Effector memory CD4-positive, alpha-beta T cell (primary cell): ENCODE measurements at regions not wholly inside any gene's neighbourhood (a gene's known extent, or its start where the extent isn't known, plus 50 kb on each side); places are given as distances from the start of the nearest gene placed in this dataset.

Source experiments
- DNase-seq, 3 donors: peaks; one replicate each; pipeline ENCODE4 v3.0.0-alpha.2; 2020
- H3K27ac ChIP-seq: 2 replicates; pipeline ENCODE4 v1.7.0; 2013; ENCODE audit warnings: mild to moderate bottlenecking, low read length, moderate library complexity; ENCODE audit not compliant: insufficient read depth, poor library complexity, severe bottlenecking
- H3K27me3 ChIP-seq: replicated peaks from 2 replicates; pipeline ENCODE4 v1.7.0; 2013; ENCODE audit warnings: mild to moderate bottlenecking, low read length; ENCODE audit not compliant: insufficient read depth, control insufficient read depth, poor library complexity, severe bottlenecking
- H3K36me3 ChIP-seq: 2 replicates; pipeline ENCODE4 v1.7.0; 2013; ENCODE audit warnings: mild to moderate bottlenecking, low read length, moderate library complexity; ENCODE audit not compliant: control insufficient read depth, insufficient read depth
- H3K4me1 ChIP-seq: 2 replicates; pipeline ENCODE4 v1.7.0; 2013; ENCODE audit warnings: low read length, mild to moderate bottlenecking; ENCODE audit not compliant: control insufficient read depth, insufficient read depth, poor library complexity, severe bottlenecking
- H3K4me3 ChIP-seq: 2 replicates; pipeline ENCODE4 v1.7.0; 2013; ENCODE audit warnings: low read length, low read depth, mild to moderate bottlenecking; ENCODE audit not compliant: insufficient read depth, poor library complexity, severe bottlenecking
- H3K9me3 ChIP-seq: 2 replicates; pipeline ENCODE4 v1.7.0; 2013; ENCODE audit warnings: mild to moderate bottlenecking, low read length, moderate library complexity; ENCODE audit not compliant: control insufficient read depth

- no peak for DNase-seq
Measured at GRCh38 chr9:32319312-32319929, 65.0 kb upstream of the ACO1 start.

DNA sequence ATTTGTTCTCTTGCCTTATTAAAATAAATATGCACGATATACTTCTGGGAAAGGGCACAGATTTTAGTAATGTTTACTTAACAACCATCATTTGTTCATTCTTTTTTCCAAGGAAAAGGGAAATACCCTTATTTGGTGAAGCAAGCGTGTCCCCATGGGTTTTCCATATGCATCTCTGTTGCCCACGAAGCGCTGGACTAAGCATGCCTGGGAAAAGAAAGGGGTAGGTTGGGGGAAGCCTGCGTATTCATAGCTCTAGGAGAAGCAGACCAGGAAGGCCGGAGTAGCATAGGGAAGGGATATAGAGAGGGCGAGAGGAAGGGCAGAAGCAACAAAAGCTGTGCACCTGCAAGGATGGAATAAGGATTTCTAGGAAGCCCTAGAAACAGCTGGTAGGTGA lies 61.8 kb upstream of the ACO1 start:
- no peak for DNase-seq
- H3K36me3 ChIP-seq = no peaks in the 10 kb centered on the region
- no peaks in the 10 kb centered on the region for H3K4me1 ChIP-seq
- no peaks in the 10 kb centered on the region for H3K9me3 ChIP-seq
- no peak overlapping the region for H3K27ac ChIP-seq
- H3K27me3 ChIP-seq = peaks cover 3% of the 10 kb centered on the region
- H3K4me3 ChIP-seq = no peak overlapping the region

More at GRCh38 chr9:32319312-32319929, 65.0 kb upstream of the ACO1 start:
- no peaks in the 10 kb centered on the region for H3K36me3 ChIP-seq
- H3K27ac ChIP-seq = no peak overlapping the region
- H3K4me1 ChIP-seq = no peaks in the 10 kb centered on the region
- H3K9me3 ChIP-seq = no peaks in the 10 kb centered on the region
- H3K27me3 ChIP-seq = no peaks in the 10 kb centered on the region
- H3K4me3 ChIP-seq = no peak overlapping the region

DNA sequence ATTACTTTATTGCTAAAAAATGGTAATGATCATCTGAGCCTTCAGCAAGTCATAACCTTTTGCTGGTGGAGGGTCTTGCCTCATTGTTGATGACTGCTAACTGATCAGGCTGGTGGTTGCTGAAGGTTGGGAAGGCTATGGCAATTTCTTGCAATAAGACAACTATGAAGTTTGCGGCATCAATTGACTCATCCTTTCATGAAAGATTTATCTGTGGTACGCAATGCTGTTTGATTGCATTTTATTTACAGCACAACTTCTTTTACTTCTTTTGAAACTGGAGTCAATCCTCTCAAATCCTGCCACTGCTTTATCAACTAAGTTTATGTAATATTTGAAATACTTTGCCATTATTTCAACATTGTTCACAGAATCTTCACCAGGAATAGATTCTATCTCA lies 58.3 kb upstream of the ACO1 start:
- Histone ChIP-seq H3K9me3 (no peaks in the 10 kb centered on the region), H3K4me3 (no peak overlapping the region), H3K36me3 (no peaks in the 10 kb centered on the region), H3K27me3 (peaks cover 3% of the 10 kb centered on the region), H3K4me1 (no peaks in the 10 kb centered on the region), H3K27ac (no peak overlapping the region)
- no peak for DNase-seq

- H3K27me3 ChIP-seq = peaks cover 3% of the 10 kb centered on the region
- DNase-seq = no peak
- no peaks in the 10 kb centered on the region for H3K9me3 ChIP-seq
- no peaks in the 10 kb centered on the region for H3K36me3 ChIP-seq
- no peak overlapping the region for H3K4me3 ChIP-seq
- no peak overlapping the region for H3K27ac ChIP-seq
- no peaks in the 10 kb centered on the region for H3K4me1 ChIP-seq
Measured at GRCh38 chr9:32331240-32331639, 53.2 kb upstream of the ACO1 start.

DNA sequence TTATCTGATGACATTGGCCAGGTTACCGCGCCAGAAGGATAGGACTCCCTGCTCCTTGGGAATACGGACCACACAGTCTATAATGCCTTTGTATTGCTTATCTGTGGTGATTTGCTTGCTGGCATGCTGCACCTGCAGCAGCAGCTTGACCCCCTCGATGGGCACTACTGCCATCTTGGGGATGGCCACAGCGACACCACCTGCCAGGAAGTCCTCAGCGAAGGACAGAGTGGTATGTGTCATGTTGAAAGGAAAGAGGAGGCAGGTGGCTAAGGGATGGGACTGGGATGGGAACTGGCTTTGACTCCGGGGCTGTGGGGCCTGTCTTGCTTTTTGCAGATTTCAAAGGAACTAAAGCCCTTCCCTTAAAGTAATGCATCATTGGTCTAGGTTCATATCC lies 50.3 kb upstream of the ACO1 start:
- H3K4me3 ChIP-seq = no peak overlapping the region
- H3K4me1 ChIP-seq = no peaks in the 10 kb centered on the region
- H3K9me3 ChIP-seq = no peaks in the 10 kb centered on the region
- H3K36me3 ChIP-seq = no peaks in the 10 kb centered on the region
- H3K27me3 ChIP-seq = no peaks in the 10 kb centered on the region
- no peak overlapping the region for H3K27ac ChIP-seq
- DNase-seq = no peak
